ENCODE measurements at regions not wholly inside any gene's neighbourhood (a gene's known extent, or its start where the extent isn't known, plus 50 kb on each side); places are given as distances from the start of the nearest gene placed in this dataset.

GRCh38 chr2:23069923-23070322 lies 315.1 kb upstream of the KLHL29 start:
- Histone ChIP-seq H3K36me3 (ENCODE audit: control insufficient read depth, insufficient read depth, low read length) (no peaks in the 10 kb centered on the region), H3K27me3 (ENCODE audit: control insufficient read depth, insufficient read depth, low read length) (no peaks in the 10 kb centered on the region; the same call in 1 of the 2 replicates), H3K4me1 (ENCODE audit: control insufficient read depth, insufficient read depth, low read length) (no peaks in the 10 kb centered on the region), H3K9me3 (ENCODE audit: control insufficient read depth, insufficient read depth, low read depth, low read length) (no peaks in the 10 kb centered on the region), H3K27ac (ENCODE audit: low read length) (no peak overlapping the region), H3K4me3 (ENCODE audit: low read depth in 2 of 2, low read length in 2 of 2) (no peak overlapping the region)
- BruUV-seq (replicated peaks): no TSS peak
- in situ Hi-C loops (cut with HindIII; ENCODE audit: low pct_unique_long_range_greater_than_20kb, low sequenced_read_pairs): no loop called here
- ATAC-seq (no peak), DNase-seq (ENCODE audit: low read depth, low spot score) (no peak)
- ChIA-PET POLR2A (no interaction called here), CTCF (no interaction called here)
- TF ChIP-seq REST (IDR thresholded peaks at IDR 0.05; ENCODE audit: insufficient read depth in 1 of 2, low read depth in 2 of 2, low read length in 1 of 2): no peak
- no peak for TF ChIP-seq POLR2AphosphoS5 (IDR thresholded peaks at IDR 0.05; ENCODE audit: low read depth, low read length)
- no peak for TF ChIP-seq SIN3A (IDR thresholded peaks at IDR 0.05; ENCODE audit: borderline replicate concordance, insufficient read depth, low read depth, low read length)
- no peak for TF ChIP-seq CTCF (IDR thresholded peaks at IDR 0.05)
- no peak for TF ChIP-seq TCF7L2 (IDR thresholded peaks at IDR 0.05; ENCODE audit: low read depth, low read length)
- intact Hi-C loops (cut with micrococcal nuclease; ENCODE audit: unreplicated experiment): no loop called here

GRCh38 chr2:23073056-23073455 lies 311.9 kb upstream of the KLHL29 start:
- ATAC-seq (no peak), DNase-seq (ENCODE audit: low read depth, low spot score) (no peak)
- no peak overlapping the region for H3K27ac ChIP-seq (ENCODE audit: low read length)
- intact Hi-C loops (cut with micrococcal nuclease; ENCODE audit: unreplicated experiment): no loop called here
- H3K4me1 ChIP-seq (ENCODE audit: control insufficient read depth, insufficient read depth, low read length): no peaks in the 10 kb centered on the region
- no peaks in the 10 kb centered on the region for H3K9me3 ChIP-seq (ENCODE audit: control insufficient read depth, insufficient read depth, low read depth, low read length)
- H3K27me3 ChIP-seq (ENCODE audit: control insufficient read depth, insufficient read depth, low read length): no peaks in the 10 kb centered on the region; the same call in 1 of the 2 replicates
- H3K36me3 ChIP-seq (ENCODE audit: control insufficient read depth, insufficient read depth, low read length): no peaks in the 10 kb centered on the region
- POLR2A ChIA-PET: no interaction called here
- in situ Hi-C loops (cut with HindIII; ENCODE audit: low pct_unique_long_range_greater_than_20kb, low sequenced_read_pairs): no loop called here
- TF ChIP-seq CTCF (IDR thresholded peaks at IDR 0.05) (no peak), POLR2AphosphoS5 (IDR thresholded peaks at IDR 0.05; ENCODE audit: low read depth, low read length) (no peak), REST (IDR thresholded peaks at IDR 0.05; ENCODE audit: insufficient read depth in 1 of 2, low read depth in 2 of 2, low read length in 1 of 2) (no peak), SIN3A (IDR thresholded peaks at IDR 0.05; ENCODE audit: borderline replicate concordance, insufficient read depth, low read depth, low read length) (no peak), TCF7L2 (IDR thresholded peaks at IDR 0.05; ENCODE audit: low read depth, low read length) (no peak)
- H3K4me3 ChIP-seq (ENCODE audit: low read depth in 2 of 2, low read length in 2 of 2): no peak overlapping the region
- CTCF ChIA-PET: no interaction called here
- BruUV-seq (replicated peaks): no TSS peak

Data from Panc1 (cell line).